C4-2B (cell line): ENCODE measurements at regions not wholly inside any gene's neighbourhood (a gene's known extent, or its start where the extent isn't known, plus 50 kb on each side); places are given as distances from the start of the nearest gene placed in this dataset.

Experiments
- CTCF ChIP-seq: fragments of 450-650 bp; conservative IDR thresholded peaks from 2 replicates; pipeline ENCODE4 v1.5.1; 2017; ENCODE audit warnings: mild to moderate bottlenecking
- ZFX ChIP-seq: fragments of 450-650 bp; IDR thresholded peaks from 2 replicates; pipeline ENCODE4 v1.6.1; 2017

DNA sequence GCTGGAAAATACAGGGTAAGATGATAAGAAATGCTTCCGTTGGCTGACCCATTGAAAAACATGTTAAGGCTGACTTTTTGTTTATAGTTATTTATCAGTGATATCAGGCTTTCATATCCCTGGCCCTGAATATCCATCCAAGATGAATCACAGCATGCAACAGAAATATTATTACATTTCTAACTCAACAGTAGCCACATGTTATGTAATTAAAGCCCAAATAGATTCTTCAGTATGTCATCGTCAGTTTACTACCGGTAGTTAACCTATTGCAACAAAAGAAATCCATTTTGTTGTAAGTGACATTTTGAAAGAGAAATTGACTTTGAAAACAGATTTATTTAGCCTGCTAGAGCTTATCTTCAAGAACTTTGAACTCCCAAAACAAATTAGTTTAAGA is 354.1 kb upstream of the CELF2 start:
- TF ChIP-seq CTCF (no peak), ZFX (no peak)
